ENCODE measurements at regions not wholly inside any gene's neighbourhood (a gene's known extent, or its start where the extent isn't known, plus 50 kb on each side); places are given as distances from the start of the nearest gene placed in this dataset.

GRCh38 chr14:37711831-37712475 is 116.5 kb downstream of the TTC6 start (continued):
- TF ChIP-seq STAT6 (CRISPR knock-in tag; IDR thresholded peaks at IDR 0.05; ENCODE audit: borderline replicate concordance) (no peak), TSC22D2 (CRISPR knock-in tag; IDR thresholded peaks at IDR 0.05; ENCODE audit: borderline replicate concordance) (no peak), MXI1 (IDR thresholded peaks at IDR 0.05; ENCODE audit: borderline replicate concordance, low read depth, low read length) (peak; percentile 63; the same call in 1 of the 3 replicates), SRSF4 (IDR thresholded peaks at IDR 0.05; ENCODE audit: low read depth, low read length, poor library complexity, severe bottlenecking) (no peak), SIX4 (CRISPR knock-in tag; IDR thresholded peaks at IDR 0.05) (peak; percentile 37; the same call in 1 of the 2 replicates), TBP (CRISPR knock-in tag; IDR thresholded peaks at IDR 0.05) (no peak), DZIP1 (CRISPR knock-in tag; IDR thresholded peaks at IDR 0.05) (no peak), NFE2L1 (CRISPR knock-in tag; IDR thresholded peaks at IDR 0.05; ENCODE audit: borderline replicate concordance) (no peak), ESRRA (CRISPR knock-in tag; IDR thresholded peaks at IDR 0.05; ENCODE audit: low read depth) (peak; percentile 89; the same call in 1 of the 2 replicates), IKZF1 (IDR thresholded peaks at IDR 0.05) (no peak), ZNF850 (CRISPR knock-in tag; conservative IDR thresholded peaks at IDR 0.05) (0 out of 2 replicates have a peak, but pooled peaks have one; percentile 74), ZMYM4 (CRISPR knock-in tag; IDR thresholded peaks at IDR 0.05) (peak; percentile 95), TOE1 (CRISPR knock-in tag; IDR thresholded peaks at IDR 0.05) (peak; percentile 65; the same call in 1 of the 2 replicates), SALL1 (CRISPR knock-in tag; IDR thresholded peaks at IDR 0.05) (peak; percentile 93; the same call in 1 of the 2 replicates), ZNF839 (CRISPR knock-in tag; IDR thresholded peaks at IDR 0.05; ENCODE audit: borderline replicate concordance) (no peak), ZNF335 (CRISPR knock-in tag; IDR thresholded peaks at IDR 0.05) (no peak), ZUFSP (CRISPR knock-in tag; IDR thresholded peaks at IDR 0.05; ENCODE audit: borderline replicate concordance) (no peak), ZMYM2 (CRISPR knock-in tag; IDR thresholded peaks at IDR 0.05) (no peak; the same call in 1 of the 2 replicates), ZNF180 (CRISPR knock-in tag; IDR thresholded peaks at IDR 0.05; ENCODE audit: borderline replicate concordance, low read depth) (no peak), E2F5 (CRISPR knock-in tag; conservative IDR thresholded peaks at IDR 0.05) (no peak), NPAS2 (CRISPR knock-in tag; IDR thresholded peaks at IDR 0.05; ENCODE audit: borderline replicate concordance) (no peak)
